ENCODE measurements at regions not wholly inside any gene's neighbourhood (a gene's known extent, or its start where the extent isn't known, plus 50 kb on each side); places are given as distances from the start of the nearest gene placed in this dataset.

- TF ChIP-seq CTCF (conservative IDR thresholded peaks at IDR 0.05 in 1 of 2, IDR thresholded peaks at IDR 0.05 in 1 of 2; ENCODE audit: extremely low read depth in 1 of 2, insufficient read depth in 1 of 2, low read depth in 1 of 2, low read length in 2 of 2) (no peak), EZH2 (IDR thresholded peaks at IDR 0.05; ENCODE audit: borderline replicate concordance, low read length) (no peak)
These were observed 79.6 kb upstream of the FREM1 start for GRCh38 chr9:14989811-14990210.
